ENCODE measurements at regions not wholly inside any gene's neighbourhood (a gene's known extent, or its start where the extent isn't known, plus 50 kb on each side); places are given as distances from the start of the nearest gene placed in this dataset.

GRCh38 chr6:80457439-80457933 lies 351.0 kb downstream of the BCKDHB start (continued):
- TF ChIP-seq FOXM1 (IDR thresholded peaks at IDR 0.05; ENCODE audit: low read depth) (no peak), IRF3 (IDR thresholded peaks at IDR 0.05; ENCODE audit: low read depth, low read length) (no peak), TCF12 (IDR thresholded peaks at IDR 0.05) (peak; percentile 78), SMC3 (IDR thresholded peaks at IDR 0.05; ENCODE audit: low read depth, low read length) (no peak), EZH2phosphoT487 (IDR thresholded peaks at IDR 0.05; ENCODE audit: borderline replicate concordance, low read depth) (no peak), MAX (IDR thresholded peaks at IDR 0.05; ENCODE audit: low read depth) (peak; percentile 54; the same call in 1 of the 2 replicates), RAD21 (IDR thresholded peaks at IDR 0.05; ENCODE audit: low read length) (no peak), FOSL2 (IDR thresholded peaks at IDR 0.05; ENCODE audit: borderline replicate concordance, low read depth) (peak; percentile 90; the same call in 1 of the 2 replicates), CTCF (IDR thresholded peaks at IDR 0.05) (no peak), GABPA (IDR thresholded peaks at IDR 0.05; ENCODE audit: low read depth) (no peak)
- TF ChIP-seq, protein P1, sequence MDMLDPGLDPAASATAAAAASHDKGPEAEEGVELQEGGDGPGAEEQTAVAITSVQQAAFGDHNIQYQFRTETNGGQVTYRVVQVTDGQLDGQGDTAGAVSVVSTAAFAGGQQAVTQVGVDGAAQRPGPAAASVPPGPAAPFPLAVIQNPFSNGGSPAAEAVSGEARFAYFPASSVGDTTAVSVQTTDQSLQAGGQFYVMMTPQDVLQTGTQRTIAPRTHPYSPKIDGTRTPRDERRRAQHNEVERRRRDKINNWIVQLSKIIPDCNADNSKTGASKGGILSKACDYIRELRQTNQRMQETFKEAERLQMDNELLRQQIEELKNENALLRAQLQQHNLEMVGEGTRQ (IDR thresholded peaks at IDR 0.05; ENCODE audit: borderline replicate concordance, low read depth, low read length), result no peak
- TF ChIP-seq, protein P2, sequence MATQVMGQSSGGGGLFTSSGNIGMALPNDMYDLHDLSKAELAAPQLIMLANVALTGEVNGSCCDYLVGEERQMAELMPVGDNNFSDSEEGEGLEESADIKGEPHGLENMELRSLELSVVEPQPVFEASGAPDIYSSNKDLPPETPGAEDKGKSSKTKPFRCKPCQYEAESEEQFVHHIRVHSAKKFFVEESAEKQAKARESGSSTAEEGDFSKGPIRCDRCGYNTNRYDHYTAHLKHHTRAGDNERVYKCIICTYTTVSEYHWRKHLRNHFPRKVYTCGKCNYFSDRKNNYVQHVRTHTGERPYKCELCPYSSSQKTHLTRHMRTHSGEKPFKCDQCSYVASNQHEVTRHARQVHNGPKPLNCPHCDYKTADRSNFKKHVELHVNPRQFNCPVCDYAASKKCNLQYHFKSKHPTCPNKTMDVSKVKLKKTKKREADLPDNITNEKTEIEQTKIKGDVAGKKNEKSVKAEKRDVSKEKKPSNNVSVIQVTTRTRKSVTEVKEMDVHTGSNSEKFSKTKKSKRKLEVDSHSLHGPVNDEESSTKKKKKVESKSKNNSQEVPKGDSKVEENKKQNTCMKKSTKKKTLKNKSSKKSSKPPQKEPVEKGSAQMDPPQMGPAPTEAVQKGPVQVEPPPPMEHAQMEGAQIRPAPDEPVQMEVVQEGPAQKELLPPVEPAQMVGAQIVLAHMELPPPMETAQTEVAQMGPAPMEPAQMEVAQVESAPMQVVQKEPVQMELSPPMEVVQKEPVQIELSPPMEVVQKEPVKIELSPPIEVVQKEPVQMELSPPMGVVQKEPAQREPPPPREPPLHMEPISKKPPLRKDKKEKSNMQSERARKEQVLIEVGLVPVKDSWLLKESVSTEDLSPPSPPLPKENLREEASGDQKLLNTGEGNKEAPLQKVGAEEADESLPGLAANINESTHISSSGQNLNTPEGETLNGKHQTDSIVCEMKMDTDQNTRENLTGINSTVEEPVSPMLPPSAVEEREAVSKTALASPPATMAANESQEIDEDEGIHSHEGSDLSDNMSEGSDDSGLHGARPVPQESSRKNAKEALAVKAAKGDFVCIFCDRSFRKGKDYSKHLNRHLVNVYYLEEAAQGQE (IDR thresholded peaks at IDR 0.05; ENCODE audit: low read depth, low read length), result no peak
- TF ChIP-seq, protein P3, sequence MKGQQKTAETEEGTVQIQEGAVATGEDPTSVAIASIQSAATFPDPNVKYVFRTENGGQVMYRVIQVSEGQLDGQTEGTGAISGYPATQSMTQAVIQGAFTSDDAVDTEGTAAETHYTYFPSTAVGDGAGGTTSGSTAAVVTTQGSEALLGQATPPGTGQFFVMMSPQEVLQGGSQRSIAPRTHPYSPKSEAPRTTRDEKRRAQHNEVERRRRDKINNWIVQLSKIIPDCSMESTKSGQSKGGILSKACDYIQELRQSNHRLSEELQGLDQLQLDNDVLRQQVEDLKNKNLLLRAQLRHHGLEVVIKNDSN (IDR thresholded peaks at IDR 0.05; ENCODE audit: borderline replicate concordance, low read depth), result no peak
